Nephron (organoid): ENCODE measurements at regions not wholly inside any gene's neighbourhood (a gene's known extent, or its start where the extent isn't known, plus 50 kb on each side); places are given as distances from the start of the nearest gene placed in this dataset.

ENCODE experiments used
- H3K27ac Mint-ChIP-seq, 3 experiments: 2 replicates each; pipeline ENCODE4 v1.8.0; 2020; ENCODE audit warnings: mixed read lengths in 3 of 3, mild to moderate bottlenecking in 2 of 3, moderate library complexity in 1 of 3
- H3K27me3 Mint-ChIP-seq: 2 replicates; pipeline ENCODE4 v1.8.0; 2021; ENCODE audit warnings: low read depth, mild to moderate bottlenecking, moderate library complexity, mixed read lengths
- H3K36me3 Mint-ChIP-seq: 2 replicates; pipeline ENCODE4 v1.8.0; 2020; ENCODE audit warnings: low read depth, mixed read lengths
- H3K4me1 Mint-ChIP-seq: 2 replicates; pipeline ENCODE4 v1.8.0; 2020; ENCODE audit warnings: mixed read lengths
- H3K4me3 Mint-ChIP-seq, 3 experiments: 2 replicates each; pipeline ENCODE4 v1.8.0; 2020; ENCODE audit warnings: mild to moderate bottlenecking in 3 of 3, mixed read lengths in 3 of 3, moderate library complexity in 2 of 3
- H3K9me3 Mint-ChIP-seq: 2 replicates; pipeline ENCODE4 v1.8.0; 2020; ENCODE audit warnings: mixed read lengths
- CTCF ChIP-seq, 3 experiments: fragments of 200-600 bp; sonication (generic); IDR thresholded peaks; one replicate each; pipeline ENCODE4 v1.5.0; 2021; ENCODE audit warnings: antibody characterized with exemption in 3 of 3; ENCODE audit not compliant: unreplicated experiment in 3 of 3

GRCh38 chr5:106171132-106171531 lies 1499.6 kb downstream of the EFNA5 start:
- Mint-ChIP-seq H3K36me3 (no peaks in the 10 kb centered on the region), H3K27me3 (no peaks in the 10 kb centered on the region), H3K27ac (no peak overlapping the region), H3K4me1 (no peaks in the 10 kb centered on the region), H3K4me3 (no peak overlapping the region), H3K9me3 (peaks cover 16% of the 10 kb centered on the region)
- no peak for TF ChIP-seq CTCF (IDR thresholded peaks at IDR 0.05; ENCODE audit: unreplicated experiment in 3 of 3)

GRCh38 chr5:106167766-106168165 lies 1503.0 kb downstream of the EFNA5 start:
- no peak for TF ChIP-seq CTCF (IDR thresholded peaks at IDR 0.05; ENCODE audit: unreplicated experiment in 3 of 3)
- no peak overlapping the region for H3K27ac Mint-ChIP-seq
- no peak overlapping the region for H3K4me3 Mint-ChIP-seq
- no peaks in the 10 kb centered on the region for H3K27me3 Mint-ChIP-seq
- peaks cover 3% of the 10 kb centered on the region for H3K9me3 Mint-ChIP-seq
- H3K4me1 Mint-ChIP-seq: no peaks in the 10 kb centered on the region
- no peaks in the 10 kb centered on the region for H3K36me3 Mint-ChIP-seq

GRCh38 chr5:106163233-106163632 lies 1507.5 kb downstream of the EFNA5 start:
- TF ChIP-seq CTCF (IDR thresholded peaks at IDR 0.05; ENCODE audit: unreplicated experiment in 3 of 3): no peak
- no peaks in the 10 kb centered on the region for H3K27me3 Mint-ChIP-seq
- H3K4me3 Mint-ChIP-seq: no peak overlapping the region
- no peaks in the 10 kb centered on the region for H3K36me3 Mint-ChIP-seq
- H3K4me1 Mint-ChIP-seq: no peaks in the 10 kb centered on the region
- H3K27ac Mint-ChIP-seq: no peak overlapping the region
- no peaks in the 10 kb centered on the region for H3K9me3 Mint-ChIP-seq

- TF ChIP-seq CTCF (IDR thresholded peaks at IDR 0.05; ENCODE audit: unreplicated experiment in 3 of 3): no peak
- H3K9me3 Mint-ChIP-seq: peaks cover 3% of the 10 kb centered on the region
- no peaks in the 10 kb centered on the region for H3K36me3 Mint-ChIP-seq
- H3K27me3 Mint-ChIP-seq: no peaks in the 10 kb centered on the region
- H3K4me3 Mint-ChIP-seq: no peak overlapping the region
- H3K4me1 Mint-ChIP-seq: no peaks in the 10 kb centered on the region
- no peak overlapping the region for H3K27ac Mint-ChIP-seq
These were observed 1511.1 kb downstream of the EFNA5 start for GRCh38 chr5:106159616-106160015.

- H3K4me3 Mint-ChIP-seq: no peak overlapping the region
- no peaks in the 10 kb centered on the region for H3K4me1 Mint-ChIP-seq
- TF ChIP-seq CTCF (IDR thresholded peaks at IDR 0.05; ENCODE audit: unreplicated experiment in 3 of 3): no peak
- no peak overlapping the region for H3K27ac Mint-ChIP-seq
- H3K27me3 Mint-ChIP-seq: no peaks in the 10 kb centered on the region
- H3K36me3 Mint-ChIP-seq: no peaks in the 10 kb centered on the region
- peaks cover 3% of the 10 kb centered on the region for H3K9me3 Mint-ChIP-seq
These were observed 1516.4 kb downstream of the EFNA5 start for GRCh38 chr5:106154280-106154716.

GRCh38 chr5:106152569-106152968 lies 1518.2 kb downstream of the EFNA5 start:
- peaks cover 3% of the 10 kb centered on the region for H3K9me3 Mint-ChIP-seq
- no peaks in the 10 kb centered on the region for H3K27me3 Mint-ChIP-seq
- no peak overlapping the region for H3K27ac Mint-ChIP-seq
- H3K36me3 Mint-ChIP-seq: no peaks in the 10 kb centered on the region
- no peaks in the 10 kb centered on the region for H3K4me1 Mint-ChIP-seq
- H3K4me3 Mint-ChIP-seq: no peak overlapping the region
- no peak for TF ChIP-seq CTCF (IDR thresholded peaks at IDR 0.05; ENCODE audit: unreplicated experiment in 3 of 3)
